AG09319 (cell line): ENCODE measurements at regions not wholly inside any gene's neighbourhood (a gene's known extent, or its start where the extent isn't known, plus 50 kb on each side); places are given as distances from the start of the nearest gene placed in this dataset.
"Not testable (repeated sequence)": the region's sequence is repeated elsewhere in the genome, so short reads cannot be mapped to it uniquely, and the experiment has no call there.

ENCODE experiments used
- DNase-seq: peaks from one replicate; pipeline ENCODE4 v3.0.0-alpha.2; 2010; ENCODE audit warnings: low read depth; ENCODE audit errors: extremely low read depth
- CTCF ChIP-seq: IDR thresholded peaks from 2 replicates; pipeline ENCODE4 v1.5.1; 2011; ENCODE audit warnings: low read depth, mild to moderate bottlenecking, inconsistent platforms, low read length, moderate library complexity

- TF ChIP-seq CTCF: no peak
- no peak for DNase-seq
Measured at GRCh38 chr3:24686808-24687207, 192.2 kb upstream of the THRB start.

- no peak for DNase-seq
- TF ChIP-seq CTCF: no peak
Measured at GRCh38 chr3:24687671-24688070, 193.0 kb upstream of the THRB start.

- no peak for DNase-seq
- TF ChIP-seq CTCF: no peak
Measured at GRCh38 chr3:24688446-24689148, 193.9 kb upstream of the THRB start.

DNA sequence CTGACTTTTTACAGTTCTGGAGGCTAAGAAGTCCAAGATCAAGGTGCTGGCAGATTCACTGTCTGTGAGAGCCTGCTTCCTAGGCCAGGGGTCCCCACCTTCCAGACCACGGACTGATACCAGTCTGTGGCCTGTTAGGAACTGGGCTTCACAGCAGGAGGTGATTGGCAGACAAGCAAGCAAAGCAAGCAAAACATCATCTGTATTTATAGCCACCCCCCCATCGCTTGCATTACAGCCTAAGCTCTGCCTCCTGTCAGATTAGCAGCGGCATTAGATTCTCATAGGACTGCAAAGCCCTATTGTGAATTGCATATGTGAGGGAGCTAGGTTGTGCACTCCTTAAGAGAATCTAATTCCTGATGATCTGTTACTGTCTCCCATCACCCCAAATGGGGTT, 194.7 kb upstream of the THRB start:
- DNase-seq: no peak
- TF ChIP-seq CTCF: no peak

DNA sequence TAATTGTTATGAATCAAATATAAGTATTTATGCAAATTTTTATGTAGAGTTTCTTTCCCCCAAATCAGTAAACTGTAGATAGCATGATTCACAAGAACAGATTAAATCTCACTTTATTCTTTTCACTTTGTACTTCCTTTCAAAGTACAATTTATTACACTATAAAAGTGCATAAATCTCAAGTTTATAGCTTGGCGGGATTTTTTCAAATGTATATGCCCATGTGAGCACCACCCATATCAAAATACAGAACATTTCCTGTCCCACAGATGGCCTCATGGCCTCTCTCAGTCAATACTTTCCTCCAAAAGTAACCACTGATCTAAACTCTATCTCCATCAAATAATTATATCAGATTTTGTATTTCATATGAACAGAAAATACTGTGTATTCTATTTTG, 196.1 kb upstream of the THRB start:
- TF ChIP-seq CTCF: no peak
- no peak for DNase-seq

- not testable (repeated sequence) for DNase-seq
Measured at GRCh38 chr3:24699078-24699477, 204.4 kb upstream of the THRB start.

DNA sequence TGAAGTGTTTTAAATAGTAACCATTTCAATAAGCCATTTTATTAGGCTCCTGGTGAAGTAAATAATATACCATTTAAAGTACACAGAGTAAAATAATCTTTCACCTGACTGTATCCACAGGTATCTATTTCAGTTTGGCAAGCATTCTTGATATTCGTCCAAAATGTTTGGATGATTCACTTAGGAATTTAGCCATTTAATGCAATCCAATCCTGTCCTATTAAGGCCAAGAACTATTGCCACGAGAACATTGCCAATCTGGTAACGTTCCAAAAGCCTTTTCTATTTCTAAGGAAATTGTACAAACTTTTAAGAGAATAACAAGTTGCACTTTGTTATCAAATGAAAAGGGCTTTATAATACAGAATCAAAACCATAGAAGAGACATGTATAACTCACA, 209.8 kb upstream of the THRB start:
- DNase-seq: no peak
- TF ChIP-seq CTCF: no peak

GRCh38 chr3:24707936-24708335, 213.3 kb upstream of the THRB start:
- TF ChIP-seq CTCF: no peak
- no peak for DNase-seq
